Epithelial cell of proximal tubule (primary cell): ENCODE measurements at regions not wholly inside any gene's neighbourhood (a gene's known extent, or its start where the extent isn't known, plus 50 kb on each side); places are given as distances from the start of the nearest gene placed in this dataset.

Experiments
- DNase-seq: peaks from one replicate; pipeline ENCODE4 v3.0.0-alpha.2; 2011; ENCODE audit warnings: low read depth
- H3K4me3 ChIP-seq: 2 replicates; pipeline ENCODE4 v1.5.1; 2011; ENCODE audit warnings: low read depth, mild to moderate bottlenecking, low read length
- CTCF ChIP-seq: conservative IDR thresholded peaks from 2 replicates; pipeline ENCODE4 v1.5.1; 2012; ENCODE audit warnings: low read depth, mild to moderate bottlenecking, low read length

GRCh38 chr13:37435881-37436280, 162.7 kb downstream of the POSTN start:
- no peak overlapping the region for H3K4me3 ChIP-seq
- TF ChIP-seq CTCF = no peak
- DNase-seq = no peak

GRCh38 chr13:37433086-37433485, 165.5 kb downstream of the POSTN start:
- TF ChIP-seq CTCF = no peak
- DNase-seq = no peak

GRCh38 chr13:37429976-37430375, 168.6 kb downstream of the POSTN start:
- no peak overlapping the region for H3K4me3 ChIP-seq

More at GRCh38 chr13:37433086-37433485, 165.5 kb downstream of the POSTN start:
- no peak overlapping the region for H3K4me3 ChIP-seq

GRCh38 chr13:37427843-37428494, 170.6 kb downstream of the POSTN start:
- H3K4me3 ChIP-seq = no peak overlapping the region
- TF ChIP-seq CTCF = peak; percentile 13
- DNase-seq = no peak

More at GRCh38 chr13:37429976-37430375, 168.6 kb downstream of the POSTN start:
- no peak for DNase-seq
- TF ChIP-seq CTCF = no peak

DNA sequence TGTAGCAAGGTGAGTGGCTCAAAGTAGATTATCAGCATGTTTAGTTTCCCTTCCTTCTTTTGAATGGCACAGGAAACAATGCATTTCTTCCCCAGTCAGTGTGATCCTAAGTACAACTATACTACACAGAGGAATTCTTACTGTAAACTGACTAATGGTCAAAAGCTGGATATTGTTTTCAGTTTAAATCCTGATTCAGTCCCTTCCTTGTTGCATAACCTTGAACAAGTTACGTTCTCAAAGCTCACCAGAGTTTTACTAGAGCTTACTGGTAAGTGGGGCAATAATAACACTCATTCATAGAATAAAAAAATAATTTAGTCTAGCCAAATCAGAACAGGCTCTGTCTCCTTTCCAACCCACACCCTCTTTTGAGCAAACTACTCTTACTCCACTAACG, 180.1 kb downstream of the POSTN start:
- TF ChIP-seq CTCF = no peak
- DNase-seq = no peak
- H3K4me3 ChIP-seq = no peak overlapping the region

- TF ChIP-seq CTCF = no peak
- DNase-seq = no peak
- H3K4me3 ChIP-seq = no peak overlapping the region
Measured at GRCh38 chr13:37417060-37417441, 181.5 kb downstream of the POSTN start.

DNA sequence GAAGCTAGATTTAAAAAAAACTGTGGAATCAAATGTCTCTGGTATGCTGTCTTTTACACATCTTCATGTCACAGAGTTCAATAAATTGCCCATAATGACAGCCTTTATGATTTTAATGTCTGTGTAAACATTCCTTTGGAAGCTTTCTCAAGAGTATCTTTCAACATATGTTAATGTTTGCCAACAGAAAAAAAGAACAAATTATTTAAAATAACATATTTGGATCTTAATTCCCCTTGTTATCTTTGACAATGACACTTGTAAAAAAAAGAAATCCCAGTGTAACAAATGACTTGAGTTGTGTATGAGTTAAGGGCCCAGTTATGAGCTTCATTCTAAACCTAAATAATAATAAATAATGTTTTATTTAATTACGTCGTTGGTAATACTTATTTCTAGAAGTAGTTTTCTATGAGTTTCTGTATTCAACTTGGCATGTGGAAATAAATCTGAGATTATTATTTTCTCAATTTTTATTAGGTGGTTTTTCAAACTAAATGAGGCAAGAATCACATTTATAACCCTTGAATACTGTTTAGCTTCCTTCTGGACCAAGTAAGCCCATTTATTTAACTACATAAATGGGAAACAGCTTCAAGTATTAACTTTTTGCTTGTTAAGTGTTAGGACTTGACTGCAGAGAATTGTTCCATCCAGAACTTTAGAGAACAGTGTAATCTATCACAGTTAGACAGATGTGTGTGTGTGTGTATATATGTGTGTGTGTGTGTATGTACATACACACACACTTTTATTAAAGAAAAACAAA, 182.1 kb downstream of the POSTN start:
- no peak for TF ChIP-seq CTCF
- no peak overlapping the region for H3K4me3 ChIP-seq
- no peak for DNase-seq
